ENCODE measurements at regions not wholly inside any gene's neighbourhood (a gene's known extent, or its start where the extent isn't known, plus 50 kb on each side); places are given as distances from the start of the nearest gene placed in this dataset.

GRCh38 chr1:181392613-181393220, 90.6 kb upstream of the CACNA1E start:
- no peak for DNase-seq

DNA sequence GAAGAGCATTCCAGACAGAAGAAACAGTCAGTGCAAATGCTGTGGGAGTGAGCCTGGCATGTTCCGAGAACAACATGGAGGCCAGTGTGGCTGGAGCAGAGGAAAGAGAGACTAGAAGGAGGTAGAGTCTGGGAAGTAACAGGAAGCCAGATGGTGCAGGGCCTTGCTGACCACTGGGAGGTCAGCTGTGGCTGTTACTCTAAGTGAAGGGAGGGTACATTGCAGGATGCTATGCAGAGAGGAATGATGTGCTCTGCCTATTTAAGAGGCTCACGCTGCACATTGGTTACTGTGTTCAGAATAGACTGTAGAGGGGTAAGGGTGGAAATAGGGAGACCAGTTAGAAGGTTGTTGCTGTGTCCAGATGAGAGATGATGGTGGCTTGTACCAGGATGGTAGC, 88.6 kb upstream of the CACNA1E start:
- DNase-seq = no peak

DNA sequence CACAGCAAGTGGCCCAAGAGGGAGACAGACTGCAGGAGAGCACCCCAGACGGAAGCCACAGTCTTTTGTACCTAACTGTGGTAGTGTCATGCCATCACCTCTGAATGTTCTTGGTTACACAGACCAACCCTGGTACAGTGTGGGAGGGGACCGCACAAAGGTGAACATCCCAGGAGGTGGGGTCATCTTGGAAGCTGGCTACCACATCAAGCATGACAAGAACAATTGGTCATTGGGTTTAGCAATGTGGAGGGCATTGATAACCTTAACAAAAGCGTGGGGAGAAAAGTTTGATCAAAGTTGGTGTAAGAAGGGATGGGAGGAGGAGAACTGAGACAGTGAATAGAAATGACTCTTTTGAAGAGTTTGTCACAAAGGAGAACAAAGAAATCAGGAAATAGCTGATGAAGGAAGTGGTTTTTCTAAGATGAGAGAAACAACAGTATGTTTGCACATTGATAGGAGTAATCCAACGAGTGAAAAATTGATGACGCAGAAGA, 87.1 kb upstream of the CACNA1E start:
- peak; percentile 13 for DNase-seq

- DNase-seq = no peak
Observed at GRCh38 chr1:181396811-181397210, 86.5 kb upstream of the CACNA1E start.

- no peak for DNase-seq
Observed at GRCh38 chr1:181397845-181398244, 85.5 kb upstream of the CACNA1E start.

- DNase-seq = no peak
Observed at GRCh38 chr1:181398544-181398943, 84.8 kb upstream of the CACNA1E start.

DNA sequence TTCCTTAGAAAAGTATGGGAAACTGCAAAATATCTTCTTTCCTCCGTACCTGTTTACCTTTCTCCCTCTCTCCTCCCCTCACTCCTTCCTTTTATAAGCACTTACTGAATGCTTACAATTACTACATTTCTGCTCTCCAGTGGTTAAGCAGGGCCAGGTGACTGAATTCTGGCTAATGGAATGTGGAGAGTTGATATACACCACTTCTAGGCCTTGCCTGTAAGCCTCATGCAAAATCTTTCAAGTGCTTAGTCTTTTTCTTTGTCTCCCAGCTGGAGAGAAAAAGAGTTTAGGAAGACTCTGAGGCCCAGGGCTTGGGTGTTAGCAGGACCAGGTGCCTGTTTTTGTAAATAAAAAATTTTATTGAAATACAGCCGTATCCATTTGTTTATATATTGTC, 77.7 kb upstream of the CACNA1E start:
- DNase-seq = no peak

DNA sequence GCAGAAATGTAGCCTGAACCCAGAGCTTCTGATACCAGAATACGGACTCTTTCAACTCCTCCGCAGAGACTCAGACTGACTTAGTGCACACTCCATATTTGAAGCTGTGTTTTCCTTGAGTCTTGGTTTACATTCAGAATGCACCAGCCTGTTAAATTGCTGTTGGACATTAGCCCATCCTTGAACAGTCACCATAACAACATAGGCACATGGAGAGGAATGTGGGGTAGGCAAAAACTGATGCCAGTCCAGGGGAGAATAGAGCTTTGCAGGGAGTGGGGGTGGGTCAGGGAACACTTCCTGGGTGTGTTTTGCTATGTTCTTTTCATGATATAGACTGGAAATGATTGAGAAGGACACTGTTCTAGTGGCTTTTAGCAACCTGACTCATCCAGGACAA, 76.3 kb upstream of the CACNA1E start:
- DNase-seq = no peak

DNA sequence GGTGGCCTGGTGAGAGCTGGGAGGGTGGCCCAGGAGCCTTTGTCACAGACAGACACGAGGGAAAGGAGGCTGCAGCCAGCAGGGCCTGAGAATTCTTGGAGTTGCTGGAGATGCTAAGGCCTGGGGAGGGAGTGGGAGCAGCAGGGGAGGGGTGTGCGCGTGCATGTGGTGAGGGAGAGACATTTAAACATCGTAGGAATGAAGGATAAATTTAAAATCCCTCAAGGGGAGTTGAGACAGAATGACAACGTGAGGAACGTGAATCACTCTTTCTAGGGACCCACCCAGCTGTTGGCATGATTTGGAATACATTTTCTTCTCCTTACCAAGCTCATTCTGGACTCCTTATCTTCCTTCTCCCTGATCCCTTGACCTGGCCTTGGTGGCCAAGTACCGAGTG, 73.3 kb upstream of the CACNA1E start:
- no peak for DNase-seq

GRCh38 chr1:181412746-181413145, 70.6 kb upstream of the CACNA1E start:
- no peak for DNase-seq

DNA sequence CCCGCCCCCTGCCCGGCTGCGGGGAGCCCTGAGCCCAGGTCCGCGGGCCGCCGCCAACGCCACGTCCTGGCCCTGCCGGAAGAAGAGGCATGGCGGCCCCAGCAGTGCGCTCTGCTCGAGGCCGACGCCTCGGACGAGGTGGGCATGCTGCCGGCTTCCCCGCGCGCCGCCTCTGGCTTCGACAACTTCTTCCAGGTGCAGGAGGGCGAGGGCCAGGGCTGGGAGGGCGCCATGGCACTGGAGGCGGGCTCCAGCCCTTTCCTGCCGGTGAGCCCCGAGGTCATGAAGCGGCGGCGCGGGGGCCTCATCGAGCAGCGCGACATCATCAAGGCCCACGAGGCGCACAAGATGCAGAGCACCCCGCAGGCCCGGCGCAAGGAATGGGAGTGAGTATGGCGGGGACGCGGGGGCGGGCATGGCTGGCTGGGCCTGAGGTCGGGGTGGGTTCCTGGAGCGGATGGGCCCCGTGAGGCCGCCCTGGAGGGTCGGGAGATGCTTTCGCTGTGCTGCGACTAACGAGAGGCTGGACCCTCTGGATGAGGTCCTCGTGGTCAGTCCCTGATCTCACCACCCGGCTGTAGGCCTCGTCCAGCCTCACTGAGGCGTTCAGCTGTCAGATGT, 70.0 kb upstream of the CACNA1E start:
- DNase-seq = no peak

- DNase-seq = no peak
Observed at GRCh38 chr1:181413836-181414235, 69.5 kb upstream of the CACNA1E start.

DNA sequence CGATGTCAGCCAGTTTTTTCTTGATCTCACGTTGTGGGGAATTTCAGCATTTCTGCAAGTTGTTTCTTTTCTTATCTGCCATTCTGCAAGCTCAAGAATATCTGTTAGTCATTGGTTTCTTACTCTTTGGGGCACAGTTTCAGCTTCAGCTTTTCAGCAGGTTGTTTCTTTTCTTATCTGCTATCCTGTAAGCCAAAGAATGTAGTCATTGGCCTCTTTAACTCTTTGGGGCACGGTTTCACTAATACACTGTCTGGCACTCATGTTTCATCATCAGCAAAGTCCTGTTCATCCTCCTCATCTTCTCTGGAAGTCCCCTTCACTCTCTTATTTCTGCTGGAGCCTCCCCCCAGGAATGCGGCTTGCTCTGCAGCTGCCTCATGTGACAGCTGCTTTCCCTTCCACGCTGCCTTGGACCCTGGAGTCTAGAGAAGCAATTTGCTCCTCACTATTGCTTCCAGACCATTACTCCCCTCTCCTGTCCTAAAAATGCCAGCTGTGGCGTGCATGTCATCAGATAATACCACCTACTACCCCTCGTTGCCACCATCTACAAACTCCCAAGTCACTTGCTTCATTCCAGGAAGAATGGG, 67.0 kb upstream of the CACNA1E start:
- no peak for DNase-seq

GRCh38 chr1:181417915-181418314, 65.4 kb upstream of the CACNA1E start:
- DNase-seq = no peak

GRCh38 chr1:181423301-181423918, 59.9 kb upstream of the CACNA1E start:
- DNase-seq = no peak

- DNase-seq = peak; percentile 70
Observed at GRCh38 chr1:181424786-181425403, 58.4 kb upstream of the CACNA1E start.

DNA sequence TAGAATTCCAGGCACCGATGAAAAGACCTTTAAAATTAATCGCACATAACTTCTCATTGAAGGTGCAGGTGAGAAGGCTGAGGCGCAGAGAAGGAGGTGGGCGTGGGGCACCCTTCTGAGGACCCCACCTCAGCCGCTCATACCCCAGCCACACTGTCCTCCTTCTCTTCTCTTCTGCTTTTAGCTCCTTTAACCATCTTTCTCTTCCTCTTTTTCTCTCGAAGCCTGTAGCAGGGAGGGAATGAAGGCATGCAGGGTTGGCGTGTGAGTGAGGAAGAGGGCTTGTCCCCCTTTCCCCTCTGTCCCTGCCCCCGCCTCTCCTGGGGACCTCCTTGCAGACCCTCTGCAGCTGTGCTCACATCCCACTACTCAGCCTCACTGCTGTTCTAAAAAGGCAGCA, 57.8 kb upstream of the CACNA1E start:
- DNase-seq = no peak

DNA sequence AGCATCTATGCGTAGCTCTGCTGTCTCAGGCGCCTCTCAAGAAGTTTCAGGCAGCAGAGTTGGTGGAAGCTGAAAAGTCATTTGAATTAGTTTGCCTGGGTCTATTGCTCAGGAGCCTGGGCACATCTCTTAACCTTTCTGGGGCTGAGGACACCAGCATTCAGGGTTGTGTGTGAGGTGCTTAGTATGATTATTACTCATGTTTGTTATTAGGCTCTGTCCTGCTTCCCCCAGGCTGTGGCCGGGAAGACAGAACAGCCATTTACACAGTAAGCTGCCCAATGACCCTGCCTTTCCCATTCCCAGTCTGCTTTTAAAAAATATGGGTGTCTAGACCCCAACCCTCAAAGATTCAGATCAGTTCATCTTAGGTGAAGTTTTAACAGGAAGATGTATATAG, 53.9 kb upstream of the CACNA1E start:
- DNase-seq = no peak

- no peak for DNase-seq
Observed at GRCh38 chr1:181430015-181430885, 53.1 kb upstream of the CACNA1E start.
